GM12864 (cell line): ENCODE measurements at regions not wholly inside any gene's neighbourhood (a gene's known extent, or its start where the extent isn't known, plus 50 kb on each side); places are given as distances from the start of the nearest gene placed in this dataset.

Experiments
- DNase-seq: peaks from one replicate; pipeline ENCODE4 v3.0.0-alpha.2; 2011; ENCODE audit warnings: low read depth
- H3K4me3 ChIP-seq: 2 replicates; pipeline ENCODE4 v1.5.1; 2011; ENCODE audit warnings: mild to moderate bottlenecking, low read depth, low read length, control low read depth
- CTCF ChIP-seq: IDR thresholded peaks from 2 replicates; pipeline ENCODE4 v1.5.1; 2011; ENCODE audit warnings: low read depth, mild to moderate bottlenecking, moderate library complexity, low read length, control low read depth, inconsistent platforms; ENCODE audit errors: missing control alignments

GRCh38 chrX:46260499-46260898 is 284.7 kb downstream of the ZNF674 start:
- no peak overlapping the region for H3K4me3 ChIP-seq
- DNase-seq: no peak
- TF ChIP-seq CTCF: no peak

- no peak for DNase-seq
- TF ChIP-seq CTCF: no peak
- H3K4me3 ChIP-seq: no peak overlapping the region
These were observed 286.9 kb downstream of the ZNF674 start for GRCh38 chrX:46258356-46258755.

- TF ChIP-seq CTCF: no peak
- no peak for DNase-seq
- no peak overlapping the region for H3K4me3 ChIP-seq
These were observed 287.8 kb downstream of the ZNF674 start for GRCh38 chrX:46257451-46257879.

- DNase-seq: no peak
These were observed 288.3 kb downstream of the ZNF674 start for GRCh38 chrX:46256875-46257274.

GRCh38 chrX:46255046-46255445 is 290.2 kb downstream of the ZNF674 start:
- no peak for TF ChIP-seq CTCF
- H3K4me3 ChIP-seq: no peak overlapping the region
- DNase-seq: no peak

More at GRCh38 chrX:46256875-46257274, 288.3 kb downstream of the ZNF674 start:
- no peak for TF ChIP-seq CTCF
- H3K4me3 ChIP-seq: no peak overlapping the region

GRCh38 chrX:46254641-46255040 is 290.6 kb downstream of the ZNF674 start:
- TF ChIP-seq CTCF: no peak
- no peak overlapping the region for H3K4me3 ChIP-seq

GRCh38 chrX:46251755-46252154 is 293.5 kb downstream of the ZNF674 start:
- no peak overlapping the region for H3K4me3 ChIP-seq
- TF ChIP-seq CTCF: no peak
- no peak for DNase-seq

More at GRCh38 chrX:46254641-46255040, 290.6 kb downstream of the ZNF674 start:
- DNase-seq: no peak
